Transverse colon (tissue), 4 donors: ENCODE measurements at regions not wholly inside any gene's neighbourhood (a gene's known extent, or its start where the extent isn't known, plus 50 kb on each side); places are given as distances from the start of the nearest gene placed in this dataset.

Source experiments
- DNase-seq: peaks from one replicate; pipeline ENCODE4 v3.0.0-alpha.2; 2019
- H3K27ac ChIP-seq, 4 donors: fragments of 200-600 bp; sonication (generic); 2 replicates each; pipeline ENCODE4 v1.5.1; 2016 to 2018; ENCODE audit warnings: inconsistent platforms in 4 of 4
- H3K27me3 ChIP-seq: fragments of 200-600 bp; sonication (generic); 2 replicates; pipeline ENCODE4 v1.5.1; 2017; ENCODE audit warnings: inconsistent platforms
- H3K36me3 ChIP-seq, 4 donors: fragments of 200-600 bp; sonication (generic); 2 replicates each; pipeline ENCODE4 v1.5.1; 2017 to 2019; ENCODE audit warnings: inconsistent platforms in 4 of 4
- H3K4me1 ChIP-seq, 4 donors: fragments of 200-600 bp; sonication (generic); 2 replicates each; pipeline ENCODE4 v1.5.1; 2017 to 2020; ENCODE audit warnings: inconsistent platforms in 4 of 4
- H3K4me3 ChIP-seq, 4 donors: fragments of 200-600 bp; sonication (generic); 1 replicate in 1 of 4; 2 replicates in 3 of 4; pipeline versions ENCODE4 v1.5.1 to v1.6.1; 2017 to 2019; ENCODE audit warnings: inconsistent platforms in 4 of 4
- H3K9me3 ChIP-seq, 2 donors: fragments of 200-600 bp; sonication (generic); 2 replicates each; pipeline ENCODE4 v1.5.1; 2017 to 2019; ENCODE audit warnings: inconsistent platforms in 2 of 2
- EP300 ChIP-seq: sonication (generic); formaldehyde crosslinking; IDR thresholded peaks from one replicate; pipeline ENCODE4 v1.6.1; 2017; ENCODE audit warnings: antibody characterized with exemption, low read depth
- POLR2A ChIP-seq: fragments of 450-650 bp; IDR thresholded peaks from one replicate; pipeline ENCODE4 v1.6.1; 2016; ENCODE audit warnings: antibody characterized with exemption, mild to moderate bottlenecking, moderate library complexity
- POLR2AphosphoS5 ChIP-seq, 3 donors: sonication (generic); formaldehyde crosslinking; IDR thresholded peaks; one replicate each; pipeline ENCODE4 v1.6.1; 2016; ENCODE audit warnings: antibody characterized with exemption in 3 of 3
- WGBS, 2 donors: methylation state at CpG; one replicate each; pipeline ENCODE4 v1.1.5; 2018; ENCODE audit warnings: low coverage in 1 of 2; 5-methylcytosine and 5-hydroxymethylcytosine counted together
- in situ Hi-C, 4 donors: fragments of 200-750 bp; cut with MboI; loops; one replicate each; pipeline versions ENCODE4 v1.15.0 to v1.15.1; 2017; ENCODE audit warnings: low sequenced_read_pairs in 3 of 4, low pct_ligation_motif_present in 1 of 4, low pct_unique_long_range_greater_than_20kb in 1 of 4
- intact Hi-C: fragments of 100-400 bp; cut with DNase I; formaldehyde crosslinking; loops from one replicate; pipeline ENCODE4 v1.15.1; 2023; ENCODE audit warnings: low total_unique reads
- TF ChIP-seq, protein P1 (sequence below), 5 experiments: fragments of 200-600 bp in 3 of 5; fragments of 450-650 bp in 2 of 5; sonication (generic) in 3 of 5; IDR thresholded peaks; 1 replicate in 2 of 5; 2 replicates in 3 of 5; pipeline ENCODE4 v1.5.1; 2016 to 2017; ENCODE audit warnings: antibody characterized with exemption in 5 of 5, inconsistent platforms in 3 of 5, mild to moderate bottlenecking in 2 of 5, moderate library complexity in 1 of 5

DNA sequence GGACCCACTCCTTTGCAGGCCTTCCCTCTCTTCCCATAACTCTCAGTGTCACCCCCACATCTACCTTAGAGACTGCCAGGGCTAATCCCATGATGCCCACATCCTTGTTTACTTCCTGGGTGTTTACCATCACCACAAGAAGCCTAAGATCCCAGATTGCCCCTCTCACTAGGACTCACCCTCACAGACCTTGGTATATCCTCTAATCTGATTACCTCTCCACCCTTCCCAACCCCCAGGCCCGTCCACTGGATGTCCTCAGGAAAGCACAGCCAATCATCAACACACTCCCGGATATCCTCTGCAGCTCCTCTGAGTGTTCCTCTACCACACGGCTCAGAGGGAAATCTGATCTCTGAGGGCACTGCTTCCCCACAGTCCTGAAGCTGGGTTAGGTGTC, 91.0 kb downstream of the FOXD1 start:
- Histone ChIP-seq H3K4me3 (no peak overlapping the region), H3K4me1 (no peaks in the 10 kb centered on the region), H3K9me3 (no peaks in the 10 kb centered on the region), H3K36me3 (no peaks in the 10 kb centered on the region), H3K27me3 (peaks cover 14% of the 10 kb centered on the region), H3K27ac (no peak overlapping the region)
- TF ChIP-seq POLR2A (no peak), EP300 (no peak), POLR2AphosphoS5 (IDR thresholded peaks at IDR 0.05) (no peak)
- TF ChIP-seq, protein P1, sequence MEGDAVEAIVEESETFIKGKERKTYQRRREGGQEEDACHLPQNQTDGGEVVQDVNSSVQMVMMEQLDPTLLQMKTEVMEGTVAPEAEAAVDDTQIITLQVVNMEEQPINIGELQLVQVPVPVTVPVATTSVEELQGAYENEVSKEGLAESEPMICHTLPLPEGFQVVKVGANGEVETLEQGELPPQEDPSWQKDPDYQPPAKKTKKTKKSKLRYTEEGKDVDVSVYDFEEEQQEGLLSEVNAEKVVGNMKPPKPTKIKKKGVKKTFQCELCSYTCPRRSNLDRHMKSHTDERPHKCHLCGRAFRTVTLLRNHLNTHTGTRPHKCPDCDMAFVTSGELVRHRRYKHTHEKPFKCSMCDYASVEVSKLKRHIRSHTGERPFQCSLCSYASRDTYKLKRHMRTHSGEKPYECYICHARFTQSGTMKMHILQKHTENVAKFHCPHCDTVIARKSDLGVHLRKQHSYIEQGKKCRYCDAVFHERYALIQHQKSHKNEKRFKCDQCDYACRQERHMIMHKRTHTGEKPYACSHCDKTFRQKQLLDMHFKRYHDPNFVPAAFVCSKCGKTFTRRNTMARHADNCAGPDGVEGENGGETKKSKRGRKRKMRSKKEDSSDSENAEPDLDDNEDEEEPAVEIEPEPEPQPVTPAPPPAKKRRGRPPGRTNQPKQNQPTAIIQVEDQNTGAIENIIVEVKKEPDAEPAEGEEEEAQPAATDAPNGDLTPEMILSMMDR (IDR thresholded peaks at IDR 0.05), result no peak
- intact Hi-C loops, result no loop called here
- WGBS, 2 donors, result 83 to 85% methylated on average over 2 to 3 of the region's 3 CpGs
- in situ Hi-C loops, result no loop called here
- DNase-seq, result no peak

DNA sequence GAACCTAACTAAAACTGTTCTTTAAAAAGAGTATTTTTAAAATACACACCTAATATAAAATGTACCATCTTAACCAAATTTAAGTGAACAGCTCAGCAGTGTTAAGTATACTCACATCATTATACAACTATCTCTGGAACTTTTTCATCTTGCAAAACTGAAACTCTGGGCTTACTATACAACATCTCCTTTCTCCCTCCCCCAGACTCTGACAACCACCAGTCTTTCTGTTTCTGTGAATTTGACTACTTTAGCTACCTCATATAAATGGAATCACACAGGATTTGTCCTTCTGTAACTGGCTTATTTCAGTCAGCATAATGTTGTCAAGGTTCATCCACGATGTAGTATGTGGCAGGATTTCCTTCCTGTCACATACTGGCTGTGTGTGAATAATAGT, 93.5 kb downstream of the FOXD1 start:
- no peak for DNase-seq
- TF ChIP-seq, protein P1 (IDR thresholded peaks at IDR 0.05), result no peak

DNA sequence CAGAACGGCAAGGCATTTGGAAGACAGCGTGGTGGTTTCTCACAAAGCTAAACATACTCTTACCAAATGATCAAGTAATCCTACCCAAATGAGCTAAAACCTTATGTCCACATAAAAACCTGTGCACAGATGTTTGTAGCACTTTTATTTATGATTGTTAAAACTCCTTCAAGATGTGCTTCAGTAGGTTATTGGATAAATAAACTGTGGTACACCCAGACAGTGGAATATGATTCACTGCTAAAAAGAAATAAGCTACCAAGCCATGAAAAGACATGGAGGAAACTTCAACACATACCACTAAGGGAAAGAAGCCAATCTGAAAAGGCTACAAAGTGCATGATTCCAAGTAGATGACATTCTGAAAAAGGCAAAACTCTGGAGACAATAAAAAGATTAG, 94.2 kb downstream of the FOXD1 start:
- Histone ChIP-seq H3K4me1 (no peaks in the 10 kb centered on the region), H3K27ac (no peak overlapping the region), H3K36me3 (no peaks in the 10 kb centered on the region), H3K9me3 (peaks cover 3 to 9% of the 10 kb centered on the region in 2 donors), H3K27me3 (peaks cover 30% of the 10 kb centered on the region), H3K4me3 (no peak overlapping the region)
- in situ Hi-C loops (no loop called here), intact Hi-C loops (no loop called here)
- DNase-seq, result no peak
- no peak for TF ChIP-seq POLR2A
- TF ChIP-seq, protein P1 (IDR thresholded peaks at IDR 0.05), result no peak
- no peak for TF ChIP-seq POLR2AphosphoS5 (IDR thresholded peaks at IDR 0.05)
- TF ChIP-seq EP300, result no peak
- WGBS, 2 donors, result 66 to 75% methylated on average over 2 of the region's 2 CpGs

More for the DNA sequence above, 93.5 kb downstream of the FOXD1 start:
- in situ Hi-C loops (no loop called here), intact Hi-C loops (no loop called here)
- Histone ChIP-seq H3K36me3 (no peaks in the 10 kb centered on the region), H3K4me3 (no peak overlapping the region), H3K9me3 (peaks cover 3 to 9% of the 10 kb centered on the region in 2 donors), H3K27ac (no peak overlapping the region), H3K27me3 (peaks cover 30% of the 10 kb centered on the region), H3K4me1 (no peaks in the 10 kb centered on the region)
- 25 to 36% methylated on average over 1 of the region's 1 CpG for WGBS, 2 donors

DNA sequence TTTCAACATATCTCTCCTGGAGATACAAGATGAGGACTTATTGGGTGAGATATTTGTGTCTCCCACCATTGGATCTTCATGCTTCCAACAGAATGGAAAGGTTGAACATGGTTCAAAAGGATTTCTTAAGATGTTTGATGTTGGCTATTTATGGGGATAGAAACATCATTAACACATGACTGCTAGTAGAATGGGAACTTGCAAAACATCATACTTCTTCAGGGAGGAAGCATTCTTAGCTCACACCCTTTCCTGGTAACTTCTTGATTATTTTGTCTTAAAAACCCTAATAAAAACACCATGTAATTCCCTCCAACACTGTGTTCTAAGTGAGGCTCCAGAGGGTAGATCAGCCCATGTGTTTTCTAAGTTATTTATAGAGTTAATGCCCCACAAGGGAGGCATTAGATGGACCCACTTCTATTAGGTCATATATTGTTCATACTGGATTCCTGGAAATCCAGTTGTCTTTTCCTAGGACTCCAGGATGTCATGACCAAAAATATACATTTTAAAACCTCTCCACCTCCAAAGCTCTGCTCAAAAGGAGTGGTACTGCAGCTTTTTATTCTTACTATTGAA, 95.8 kb downstream of the FOXD1 start:
- Histone ChIP-seq H3K9me3 (peaks cover 3 to 9% of the 10 kb centered on the region in 2 donors), H3K4me1 (no peaks in the 10 kb centered on the region), H3K27me3 (peaks cover 38% of the 10 kb centered on the region), H3K4me3 (no peak overlapping the region), H3K36me3 (no peaks in the 10 kb centered on the region), H3K27ac (no peak overlapping the region)
- intact Hi-C loops, result no loop called here
- TF ChIP-seq POLR2A (no peak), POLR2AphosphoS5 (IDR thresholded peaks at IDR 0.05) (no peak)
- no peak for DNase-seq
- in situ Hi-C loops, result no loop called here

DNA sequence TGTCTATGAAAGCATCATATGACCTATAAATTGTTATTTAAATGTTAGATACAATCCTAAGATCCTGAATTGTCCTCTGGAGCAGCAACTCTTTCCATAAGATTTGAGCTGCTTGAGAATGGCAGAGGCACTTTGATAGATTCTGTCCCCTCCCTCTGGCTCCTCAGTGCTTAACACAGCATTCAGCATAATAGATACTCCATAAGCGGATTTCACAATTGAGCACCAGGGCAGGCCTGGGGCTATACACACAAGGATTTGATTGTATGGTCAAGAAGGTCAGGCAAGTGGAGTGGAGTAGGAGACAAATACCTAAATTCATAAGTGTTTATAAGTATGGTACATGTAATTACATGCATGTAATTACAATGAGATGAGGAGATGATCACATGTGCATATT, 96.3 kb downstream of the FOXD1 start:
- H3K36me3 ChIP-seq, result no peaks in the 10 kb centered on the region
- H3K4me1 ChIP-seq, result no peaks in the 10 kb centered on the region
- H3K4me3 ChIP-seq, result no peak overlapping the region
- peaks cover 38% of the 10 kb centered on the region for H3K27me3 ChIP-seq
- H3K9me3 ChIP-seq, result peaks cover 6 to 10% of the 10 kb centered on the region in 2 donors
- in situ Hi-C loops (no loop called here), intact Hi-C loops (no loop called here)
- WGBS, 2 donors, result 97% methylated on average over 1 of the region's 1 CpG; no CpG with 5 or more reads in 1 of the 2 donors
- TF ChIP-seq, protein P1 (IDR thresholded peaks at IDR 0.05), result no peak
- TF ChIP-seq POLR2A, result no peak
- TF ChIP-seq POLR2AphosphoS5 (IDR thresholded peaks at IDR 0.05), result no peak
- TF ChIP-seq EP300, result no peak
- no peak for DNase-seq
- H3K27ac ChIP-seq, result no peak overlapping the region
